Memory B cell (primary cell): ENCODE measurements at regions not wholly inside any gene's neighbourhood (a gene's known extent, or its start where the extent isn't known, plus 50 kb on each side); places are given as distances from the start of the nearest gene placed in this dataset.

Source experiments
- ATAC-seq: fragments of 150-1000 bp; cut with Tn5 transposase; 2 replicates; pipeline ENCODE4 v1.10.0; 2021; ENCODE audit warnings: low read depth, mild to moderate bottlenecking, moderate library complexity
- DNase-seq, 2 donors: peaks; one replicate each; pipeline ENCODE4 v3.0.0; 2022; ENCODE audit warnings: low spot score in 2 of 2
- H3K27ac Mint-ChIP-seq: one replicate; pipeline ENCODE4 v1.8.0; 2022; ENCODE audit warnings: mild to moderate bottlenecking, moderate library complexity, mixed read lengths
- H3K27me3 Mint-ChIP-seq: one replicate; pipeline ENCODE4 v1.8.0; 2022; ENCODE audit warnings: mixed read lengths
- H3K36me3 Mint-ChIP-seq: one replicate; pipeline ENCODE4 v1.8.0; 2022; ENCODE audit warnings: mild to moderate bottlenecking, mixed read lengths
- H3K4me1 Mint-ChIP-seq: one replicate; pipeline ENCODE4 v1.8.0; 2022; ENCODE audit warnings: mixed read lengths
- H3K4me3 Mint-ChIP-seq: one replicate; pipeline ENCODE4 v1.8.0; 2022; ENCODE audit warnings: mild to moderate bottlenecking, moderate library complexity, mixed read lengths
- H3K9me3 Mint-ChIP-seq: one replicate; pipeline ENCODE4 v1.8.0; 2022; ENCODE audit warnings: mixed read lengths

- Mint-ChIP-seq H3K27ac (no peak overlapping the region), H3K4me1 (peaks cover 2% of the 10 kb centered on the region), H3K36me3 (peaks cover 3% of the 10 kb centered on the region), H3K4me3 (no peak overlapping the region), H3K9me3 (no peaks in the 10 kb centered on the region), H3K27me3 (peaks cover 22% of the 10 kb centered on the region)
- no peak for ATAC-seq
- DNase-seq = no peak
These were observed 126.1 kb downstream of the SEC14L1 start for GRCh38 chr17:77266891-77267341.

DNA sequence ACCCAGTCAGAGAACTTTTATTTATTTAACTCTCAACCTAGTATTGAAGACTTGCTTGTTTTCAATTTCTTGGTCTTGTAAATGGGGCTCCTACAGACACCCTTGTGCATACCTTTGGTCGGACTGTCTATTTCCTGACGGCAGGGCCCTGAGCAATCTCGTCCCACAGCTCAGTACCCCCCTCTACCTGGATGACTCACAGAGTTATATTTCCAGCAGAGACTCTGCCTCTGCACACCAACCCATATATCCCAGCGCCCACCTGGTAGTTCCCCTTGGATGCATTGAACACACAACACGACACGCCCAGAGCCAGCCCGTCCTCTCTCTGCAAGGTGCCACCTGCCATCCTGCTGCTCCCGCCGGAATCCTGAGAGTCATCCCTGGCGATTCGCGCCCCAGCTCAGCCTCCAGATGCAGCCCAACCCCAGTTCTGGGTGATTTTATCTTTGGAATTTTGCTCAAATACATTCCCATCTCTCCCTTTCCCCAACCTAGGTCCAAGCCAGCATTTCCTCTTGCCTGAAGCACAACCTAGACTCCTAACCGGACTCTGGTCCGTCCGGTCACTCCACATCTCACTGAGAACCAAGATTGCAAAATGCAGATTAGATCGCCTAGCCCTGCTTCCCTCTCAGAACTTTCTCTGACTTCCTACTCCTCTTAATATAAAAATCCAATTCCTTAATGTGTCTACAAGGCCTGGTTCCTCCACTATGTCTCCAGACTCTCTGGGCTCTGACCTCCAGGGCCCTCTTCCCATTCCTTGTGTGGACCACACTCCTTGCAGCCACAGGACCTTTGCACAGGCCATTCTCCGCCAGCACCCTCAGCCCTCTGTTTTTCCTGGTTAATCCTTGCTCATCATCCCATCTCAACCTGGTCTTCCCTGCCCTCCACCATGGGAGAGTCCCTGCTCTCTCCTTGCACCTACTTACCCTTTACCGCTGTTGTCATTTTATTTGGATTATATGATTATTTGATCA, 129.2 kb downstream of the SEC14L1 start:
- DNase-seq (no peak), ATAC-seq (no peak)
- Mint-ChIP-seq H3K27me3 (peaks cover 18% of the 10 kb centered on the region), H3K36me3 (peaks cover 3% of the 10 kb centered on the region), H3K27ac (no peak overlapping the region), H3K9me3 (no peaks in the 10 kb centered on the region), H3K4me1 (peaks cover 2% of the 10 kb centered on the region), H3K4me3 (no peak overlapping the region)

DNA sequence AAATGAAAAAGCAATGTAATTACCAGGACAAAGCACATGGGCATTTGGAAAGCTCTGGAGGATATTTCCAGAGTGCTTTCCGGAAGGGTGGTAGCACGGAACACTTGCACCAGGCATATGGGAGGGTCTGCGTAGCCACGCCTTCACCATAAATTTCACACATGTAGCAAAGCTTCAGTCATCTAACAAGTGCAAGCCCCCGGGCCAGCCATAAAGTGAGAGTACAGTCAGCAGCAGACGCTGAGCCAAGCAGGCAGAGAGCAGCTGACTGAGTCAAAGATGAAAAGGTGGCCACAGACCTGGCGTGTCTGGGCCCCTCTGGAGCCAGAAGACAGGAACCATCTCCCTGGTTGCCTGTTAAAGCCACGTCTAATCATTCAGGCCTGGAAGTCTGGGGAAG, 130.6 kb downstream of the SEC14L1 start:
- H3K27me3 Mint-ChIP-seq = peaks cover 17% of the 10 kb centered on the region
- DNase-seq = no peak
- H3K4me1 Mint-ChIP-seq = peaks cover 2% of the 10 kb centered on the region
- H3K4me3 Mint-ChIP-seq = no peak overlapping the region
- ATAC-seq = no peak
- H3K36me3 Mint-ChIP-seq = peaks cover 3% of the 10 kb centered on the region
- H3K9me3 Mint-ChIP-seq = no peaks in the 10 kb centered on the region
- no peak overlapping the region for H3K27ac Mint-ChIP-seq

DNA sequence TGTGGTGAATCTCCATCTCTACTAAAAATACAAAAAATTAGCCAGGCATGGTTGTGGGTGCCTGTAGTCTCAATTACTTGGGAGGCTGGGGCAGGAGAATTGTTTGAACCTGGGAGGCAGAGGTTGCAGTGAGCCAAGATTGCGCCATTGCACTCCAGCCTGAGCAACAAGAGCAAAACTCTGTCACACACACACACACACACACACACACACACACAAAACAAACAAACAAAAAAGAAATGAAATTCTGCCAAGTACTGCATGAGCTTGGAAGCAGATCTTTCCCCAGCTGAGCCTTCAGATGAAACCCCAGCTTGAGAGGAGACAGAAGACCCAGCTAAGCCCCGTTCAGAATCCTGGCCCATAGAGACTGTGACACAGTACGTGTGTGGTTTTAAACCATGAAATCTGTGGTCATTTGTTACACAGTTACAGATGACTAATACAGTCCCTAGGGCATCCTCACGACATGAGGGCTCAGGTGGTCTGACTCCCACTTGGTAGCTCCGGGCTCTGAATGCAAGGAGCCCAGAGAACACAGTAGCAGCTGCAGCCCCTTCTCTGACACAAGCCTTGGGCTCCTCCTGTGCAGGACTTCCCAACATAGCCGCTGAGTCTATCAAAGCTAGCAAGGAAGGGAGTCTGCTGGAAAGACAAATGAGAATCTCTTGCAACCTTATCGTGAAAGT, 132.8 kb downstream of the SEC14L1 start:
- DNase-seq (no peak), ATAC-seq (peak; percentile 38)
- peaks cover 18% of the 10 kb centered on the region for H3K27me3 Mint-ChIP-seq
- no peaks in the 10 kb centered on the region for H3K9me3 Mint-ChIP-seq
- no peak overlapping the region for H3K27ac Mint-ChIP-seq
- H3K4me1 Mint-ChIP-seq = no peaks in the 10 kb centered on the region
- peaks cover 4% of the 10 kb centered on the region for H3K36me3 Mint-ChIP-seq
- no peak overlapping the region for H3K4me3 Mint-ChIP-seq

GRCh38 chr17:77274096-77274845, 133.5 kb downstream of the SEC14L1 start:
- Mint-ChIP-seq H3K27ac (no peak overlapping the region), H3K4me1 (no peaks in the 10 kb centered on the region), H3K4me3 (no peak overlapping the region), H3K27me3 (peaks cover 18% of the 10 kb centered on the region), H3K9me3 (no peaks in the 10 kb centered on the region), H3K36me3 (peaks cover 4% of the 10 kb centered on the region)
- ATAC-seq (no peak), DNase-seq (no peak)

GRCh38 chr17:77279448-77280303, 138.9 kb downstream of the SEC14L1 start:
- Mint-ChIP-seq H3K9me3 (no peaks in the 10 kb centered on the region), H3K4me3 (no peak overlapping the region), H3K4me1 (peaks cover 13% of the 10 kb centered on the region), H3K36me3 (peaks cover 2% of the 10 kb centered on the region), H3K27ac (peak overlapping the region; percentile 97), H3K27me3 (peaks cover 13% of the 10 kb centered on the region)
- DNase-seq (no peak), ATAC-seq (no peak)

DNA sequence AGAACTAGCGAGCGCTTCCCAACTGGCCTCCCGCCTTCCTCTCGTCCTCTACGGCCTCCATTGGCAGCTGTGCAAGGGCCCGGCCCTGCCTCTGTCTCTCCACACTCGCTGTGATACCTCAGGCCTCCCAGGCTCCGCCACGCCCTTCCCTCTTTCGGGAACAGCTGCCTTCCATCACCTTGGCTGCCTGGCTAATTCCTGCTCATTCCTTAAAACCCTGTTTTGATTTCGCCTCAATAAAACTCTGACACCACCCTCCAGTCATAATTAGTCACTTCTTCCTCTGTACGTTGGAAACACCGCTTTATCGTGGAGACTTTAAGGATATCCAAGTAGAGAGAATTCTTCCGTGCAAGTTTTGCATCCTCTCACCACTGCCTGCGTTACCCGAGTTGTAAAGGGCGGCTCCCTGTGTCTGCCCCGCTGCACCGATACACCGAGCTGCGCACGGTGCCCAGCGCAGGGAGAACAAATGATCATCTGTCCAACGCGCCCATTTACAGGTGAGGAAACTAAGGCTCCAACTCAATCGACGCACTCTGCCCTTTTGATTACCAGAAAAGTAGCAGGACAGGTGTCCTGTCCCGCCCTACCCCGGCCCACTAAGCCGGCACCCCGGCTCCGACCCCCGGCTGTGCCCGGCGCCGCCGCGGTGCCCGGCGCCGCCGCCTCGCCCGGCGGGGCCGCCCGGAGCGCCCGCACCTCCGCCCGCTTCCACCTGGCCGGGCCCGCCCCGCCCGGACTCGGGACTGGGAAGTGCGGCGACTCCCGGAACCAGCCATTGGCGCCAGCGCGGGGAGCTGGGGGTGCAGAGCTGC, 139.7 kb downstream of the SEC14L1 start:
- ATAC-seq = peak; percentile 18
- peak in 1 of 2 donors; percentile 77 for DNase-seq
- Mint-ChIP-seq H3K9me3 (no peaks in the 10 kb centered on the region), H3K4me1 (peaks cover 13% of the 10 kb centered on the region), H3K27me3 (peaks cover 13% of the 10 kb centered on the region), H3K27ac (peak overlapping the region; percentile 97), H3K4me3 (peak overlapping the region; percentile 76), H3K36me3 (peaks cover 2% of the 10 kb centered on the region)

DNA sequence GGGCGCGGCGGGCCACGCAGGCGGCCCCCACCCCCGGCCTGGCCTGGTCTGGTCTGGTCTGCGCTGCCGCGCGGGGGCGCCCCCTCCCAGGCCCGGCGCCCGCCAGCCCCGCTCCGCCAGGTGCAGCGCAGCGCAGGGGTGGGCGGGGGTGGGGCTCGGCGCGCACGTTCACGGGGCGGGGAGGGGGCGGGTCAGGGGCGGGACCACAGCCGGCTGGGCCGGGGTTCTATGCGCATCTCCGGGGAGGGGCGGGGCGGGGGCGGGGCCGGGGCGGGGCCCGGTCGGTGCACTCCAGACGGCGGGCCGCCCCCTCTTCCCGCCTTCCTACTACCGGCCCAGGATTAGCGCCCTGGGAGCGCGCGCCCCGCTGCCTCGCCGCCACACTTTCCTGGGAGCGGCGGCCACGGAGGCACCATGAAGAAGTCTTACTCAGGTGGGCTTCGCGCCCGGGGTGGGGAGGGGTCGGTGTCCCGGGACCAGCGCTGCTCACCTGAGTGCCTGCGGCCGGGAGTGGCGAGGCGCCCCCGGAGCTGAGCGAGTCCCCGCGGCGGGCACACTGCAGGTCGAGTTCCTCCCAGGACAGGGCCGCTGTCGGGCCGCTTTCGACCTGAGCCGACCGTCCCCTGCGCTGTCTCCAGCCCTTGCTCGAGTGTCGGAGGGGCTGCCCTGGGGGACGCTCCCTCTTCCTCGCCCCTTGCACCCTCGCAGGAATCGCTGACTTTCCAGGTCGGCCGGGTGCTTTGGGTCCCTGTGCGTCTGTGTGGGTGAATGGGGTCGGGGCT, 140.5 kb downstream of the SEC14L1 start:
- H3K36me3 Mint-ChIP-seq = peaks cover 2% of the 10 kb centered on the region
- peak overlapping the region; percentile 82 for H3K4me3 Mint-ChIP-seq
- peak overlapping the region; percentile 97 for H3K27ac Mint-ChIP-seq
- peak; percentile 92 for ATAC-seq
- H3K4me1 Mint-ChIP-seq = peaks cover 17% of the 10 kb centered on the region
- DNase-seq = peak; percentile 62 to 73
- peaks cover 13% of the 10 kb centered on the region for H3K27me3 Mint-ChIP-seq
- no peaks in the 10 kb centered on the region for H3K9me3 Mint-ChIP-seq

GRCh38 chr17:77281904-77282367, 141.2 kb downstream of the SEC14L1 start:
- Mint-ChIP-seq H3K27ac (peak overlapping the region; percentile 97), H3K9me3 (no peaks in the 10 kb centered on the region), H3K4me3 (peak overlapping the region; percentile 82), H3K36me3 (peaks cover 2% of the 10 kb centered on the region), H3K4me1 (peaks cover 17% of the 10 kb centered on the region), H3K27me3 (peaks cover 14% of the 10 kb centered on the region)
- DNase-seq (no peak), ATAC-seq (no peak)

GRCh38 chr17:77282524-77283515, 142.1 kb downstream of the SEC14L1 start:
- Mint-ChIP-seq H3K4me1 (peaks cover 17% of the 10 kb centered on the region), H3K27ac (peak overlapping the region; percentile 97), H3K36me3 (no peaks in the 10 kb centered on the region), H3K9me3 (no peaks in the 10 kb centered on the region), H3K4me3 (peak overlapping the region; percentile 82), H3K27me3 (peaks cover 12% of the 10 kb centered on the region)
- ATAC-seq (no peak), DNase-seq (no peak)

DNA sequence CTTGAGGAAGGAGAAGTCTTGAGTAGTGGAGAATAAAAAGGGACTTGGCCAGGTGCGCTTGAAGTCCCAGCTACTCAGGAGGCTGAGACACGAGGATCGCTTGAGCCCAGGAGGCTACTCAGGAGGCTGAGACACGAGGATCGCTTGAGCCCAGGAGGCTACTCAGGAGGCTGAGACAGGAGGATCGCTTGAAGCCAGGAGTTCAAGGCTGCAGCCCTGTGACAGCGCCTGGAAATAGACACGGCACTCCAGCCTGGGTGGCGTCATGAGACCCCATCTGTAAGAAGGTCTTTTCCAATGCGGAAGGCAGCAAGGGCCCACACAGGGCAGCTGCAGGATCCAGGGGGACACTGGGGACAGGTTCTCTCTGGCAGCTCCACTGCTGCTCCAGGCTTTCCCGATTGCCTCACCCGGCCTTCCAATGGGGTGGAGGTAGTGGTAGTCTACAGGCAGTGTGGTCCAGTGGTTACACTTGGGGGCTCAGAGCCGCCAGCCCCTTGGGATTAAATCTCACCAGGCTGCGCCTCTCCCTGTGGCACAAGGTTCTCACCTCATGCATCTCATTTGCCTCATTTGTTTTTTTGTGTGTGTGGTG, 143.4 kb downstream of the SEC14L1 start:
- no peaks in the 10 kb centered on the region for H3K9me3 Mint-ChIP-seq
- H3K27me3 Mint-ChIP-seq = peaks cover 12% of the 10 kb centered on the region
- H3K4me1 Mint-ChIP-seq = peaks cover 17% of the 10 kb centered on the region
- DNase-seq (no peak), ATAC-seq (no peak)
- H3K4me3 Mint-ChIP-seq = no peak overlapping the region
- H3K27ac Mint-ChIP-seq = no peak overlapping the region
- H3K36me3 Mint-ChIP-seq = no peaks in the 10 kb centered on the region
